ENCODE measurements at regions not wholly inside any gene's neighbourhood (a gene's known extent, or its start where the extent isn't known, plus 50 kb on each side); places are given as distances from the start of the nearest gene placed in this dataset.

DNA sequence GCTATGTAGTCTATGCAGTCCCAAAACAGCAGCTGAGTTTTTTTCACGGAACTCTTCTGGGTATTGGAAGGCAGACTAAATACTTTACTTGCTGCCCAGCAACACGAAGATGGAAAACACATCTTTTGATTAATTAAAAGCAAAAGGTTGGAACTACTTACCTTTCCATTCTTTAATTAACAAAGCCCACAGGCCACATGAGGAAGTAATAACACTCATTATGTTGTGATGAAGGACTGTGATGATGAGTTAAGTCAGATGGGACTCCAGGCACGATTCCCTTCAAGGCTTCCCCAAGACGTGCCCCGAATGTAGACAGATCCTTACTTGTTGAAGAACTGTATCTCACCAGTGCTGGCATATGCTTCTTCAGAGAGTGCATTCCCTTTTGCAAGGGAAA lies 129.0 kb downstream of the WIF1 start:
- DNase-seq: no peak
- Histone ChIP-seq H3K4me3 (no peak overlapping the region), H3K4me1 (ENCODE audit: low read depth) (no peaks in the 10 kb centered on the region), H3K36me3 (ENCODE audit: low read depth) (no peaks in the 10 kb centered on the region), H3K9me3 (no peaks in the 10 kb centered on the region)
- TF ChIP-seq, protein P1, sequence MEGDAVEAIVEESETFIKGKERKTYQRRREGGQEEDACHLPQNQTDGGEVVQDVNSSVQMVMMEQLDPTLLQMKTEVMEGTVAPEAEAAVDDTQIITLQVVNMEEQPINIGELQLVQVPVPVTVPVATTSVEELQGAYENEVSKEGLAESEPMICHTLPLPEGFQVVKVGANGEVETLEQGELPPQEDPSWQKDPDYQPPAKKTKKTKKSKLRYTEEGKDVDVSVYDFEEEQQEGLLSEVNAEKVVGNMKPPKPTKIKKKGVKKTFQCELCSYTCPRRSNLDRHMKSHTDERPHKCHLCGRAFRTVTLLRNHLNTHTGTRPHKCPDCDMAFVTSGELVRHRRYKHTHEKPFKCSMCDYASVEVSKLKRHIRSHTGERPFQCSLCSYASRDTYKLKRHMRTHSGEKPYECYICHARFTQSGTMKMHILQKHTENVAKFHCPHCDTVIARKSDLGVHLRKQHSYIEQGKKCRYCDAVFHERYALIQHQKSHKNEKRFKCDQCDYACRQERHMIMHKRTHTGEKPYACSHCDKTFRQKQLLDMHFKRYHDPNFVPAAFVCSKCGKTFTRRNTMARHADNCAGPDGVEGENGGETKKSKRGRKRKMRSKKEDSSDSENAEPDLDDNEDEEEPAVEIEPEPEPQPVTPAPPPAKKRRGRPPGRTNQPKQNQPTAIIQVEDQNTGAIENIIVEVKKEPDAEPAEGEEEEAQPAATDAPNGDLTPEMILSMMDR (IDR thresholded peaks at IDR 0.05): no peak
- intact Hi-C loops (cut with DNase I, micrococcal nuclease): no loop called here
- no peak for ATAC-seq

DNA sequence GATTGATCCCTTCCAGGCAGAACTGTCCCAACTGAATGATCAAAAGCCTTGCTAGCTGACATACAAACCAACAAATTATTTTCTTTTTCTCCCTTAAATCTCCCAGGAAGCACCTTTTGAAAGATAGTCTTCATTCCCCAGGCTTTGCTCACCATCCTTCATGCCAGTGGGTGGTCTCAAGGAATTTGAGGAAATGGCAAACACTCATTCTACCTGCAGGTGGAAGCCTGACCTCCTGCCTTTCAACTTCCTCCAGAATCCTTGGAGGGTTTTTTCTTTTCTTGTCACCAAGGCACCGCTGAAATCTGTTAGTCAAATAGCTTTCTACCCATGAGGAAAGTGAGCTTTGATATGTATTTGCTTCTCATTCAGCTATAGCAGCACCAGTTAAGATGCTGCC lies 128.5 kb downstream of the WIF1 start:
- Histone ChIP-seq H3K4me1 (ENCODE audit: low read depth) (no peaks in the 10 kb centered on the region), H3K4me3 (no peak overlapping the region), H3K36me3 (ENCODE audit: low read depth) (no peaks in the 10 kb centered on the region), H3K9me3 (no peaks in the 10 kb centered on the region)
- TF ChIP-seq, protein P1 (IDR thresholded peaks at IDR 0.05): no peak
- ATAC-seq (no peak), DNase-seq (no peak)
- intact Hi-C loops (cut with DNase I, micrococcal nuclease): no loop called here

DNA sequence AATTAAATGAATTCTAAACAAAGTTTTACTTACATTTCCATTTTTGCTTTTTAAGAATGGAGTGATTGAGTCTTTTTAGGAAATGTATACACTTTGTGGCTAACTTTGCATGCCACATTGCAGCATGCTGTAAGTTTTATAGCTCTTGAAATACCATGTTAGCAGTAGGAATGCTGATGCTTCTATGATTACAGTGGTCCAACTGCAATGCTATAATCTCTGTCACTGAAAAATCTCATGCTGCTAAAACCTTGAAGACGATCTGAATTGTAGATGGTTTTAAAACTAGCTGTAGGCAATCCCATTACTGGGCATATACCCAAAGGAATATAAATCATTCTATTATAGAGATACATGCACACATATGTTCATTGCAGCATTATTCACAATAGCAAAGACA lies 127.6 kb downstream of the WIF1 start:
- ATAC-seq: no peak
- TF ChIP-seq, protein P1 (IDR thresholded peaks at IDR 0.05): no peak
- H3K4me3 ChIP-seq: no peak overlapping the region
- no peak for DNase-seq
- no peaks in the 10 kb centered on the region for H3K9me3 ChIP-seq
- intact Hi-C loops (cut with DNase I, micrococcal nuclease): no loop called here
- peaks cover 5% of the 10 kb centered on the region for H3K4me1 ChIP-seq (ENCODE audit: low read depth)
- H3K36me3 ChIP-seq (ENCODE audit: low read depth): no peaks in the 10 kb centered on the region

DNA sequence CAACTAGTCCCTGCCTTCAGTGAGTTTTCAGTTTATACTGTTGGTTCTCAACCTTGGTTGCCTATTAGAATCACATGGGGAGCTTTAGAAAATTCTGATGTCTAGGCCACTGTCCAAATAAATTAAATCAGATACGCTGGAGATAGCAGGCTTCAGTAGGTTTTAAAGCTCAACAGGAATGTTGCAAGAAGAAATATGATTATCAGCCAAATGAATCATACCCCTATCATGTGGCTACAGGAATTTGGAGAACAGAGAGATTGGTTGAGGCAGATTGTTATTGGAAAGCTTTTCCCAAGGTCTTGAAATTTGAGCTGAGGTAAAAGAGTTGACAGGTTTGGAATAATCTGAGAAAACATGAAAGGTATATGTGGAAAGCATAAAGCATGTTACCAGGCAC lies 125.3 kb downstream of the WIF1 start:
- intact Hi-C loops (cut with DNase I, micrococcal nuclease): no loop called here
- Histone ChIP-seq H3K4me1 (ENCODE audit: low read depth) (peaks cover 5% of the 10 kb centered on the region), H3K36me3 (ENCODE audit: low read depth) (no peaks in the 10 kb centered on the region), H3K4me3 (no peak overlapping the region), H3K9me3 (no peaks in the 10 kb centered on the region)
- no peak for ATAC-seq
- TF ChIP-seq, protein P1 (IDR thresholded peaks at IDR 0.05): no peak
- DNase-seq: no peak

DNA sequence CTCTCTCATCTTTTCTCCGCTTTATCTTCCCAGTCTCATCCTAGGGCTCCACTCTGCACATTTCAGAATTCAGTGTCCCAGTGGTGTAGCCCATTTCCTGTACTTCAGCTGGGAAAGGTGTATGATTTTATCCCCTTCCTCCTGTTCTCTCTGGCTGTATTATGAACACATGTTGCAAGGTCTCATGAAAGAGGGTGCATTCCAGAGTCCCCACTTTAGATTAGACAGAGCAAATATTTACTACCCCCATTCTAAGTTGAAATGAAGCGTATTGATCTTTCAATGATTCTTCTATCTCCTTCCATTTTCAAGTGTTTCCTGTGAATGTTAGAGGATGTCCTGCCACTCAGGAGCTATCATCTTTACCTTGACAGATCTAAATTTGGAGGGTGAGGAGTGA lies 123.2 kb downstream of the WIF1 start:
- H3K4me1 ChIP-seq (ENCODE audit: low read depth): peaks cover 5% of the 10 kb centered on the region
- intact Hi-C loops (cut with DNase I, micrococcal nuclease): no loop called here
- H3K36me3 ChIP-seq (ENCODE audit: low read depth): no peaks in the 10 kb centered on the region
- no peak for ATAC-seq
- DNase-seq: no peak
- TF ChIP-seq, protein P1 (IDR thresholded peaks at IDR 0.05): no peak
- H3K4me3 ChIP-seq: no peak overlapping the region
- no peaks in the 10 kb centered on the region for H3K9me3 ChIP-seq

Measured in mucosa of descending colon (tissue), 3 donors.